Esophagus muscularis mucosa (tissue), 4 donors: ENCODE measurements at regions not wholly inside any gene's neighbourhood (a gene's known extent, or its start where the extent isn't known, plus 50 kb on each side); places are given as distances from the start of the nearest gene placed in this dataset.

Experiments used
- DNase-seq: peaks from one replicate; pipeline ENCODE4 v3.0.0-alpha.2; 2017; ENCODE audit errors: extremely low spot score
- H3K27ac ChIP-seq, 4 donors: fragments of 200-600 bp; sonication (generic); replicated peaks in 1 of 4; 1 replicate in 3 of 4; 2 replicates in 1 of 4; pipeline ENCODE4 v1.5.1; 2016 to 2019; ENCODE audit warnings: mild to moderate bottlenecking in 1 of 4
- H3K27me3 ChIP-seq, 4 donors: fragments of 200-600 bp; sonication (generic); one replicate each; pipeline versions ENCODE4 v1.5.1 to v1.6.0; 2016 to 2019
- H3K36me3 ChIP-seq, 4 donors: fragments of 200-600 bp; sonication (generic); one replicate each; pipeline ENCODE4 v1.5.1; 2016 to 2019
- H3K4me1 ChIP-seq, 4 donors: fragments of 200-600 bp; sonication (generic); one replicate each; pipeline ENCODE4 v1.5.1; 2016 to 2019
- H3K4me3 ChIP-seq, 4 donors: fragments of 200-600 bp; sonication (generic); 1 replicate in 2 of 4; 2 replicates in 2 of 4; pipeline ENCODE4 v1.5.1; 2016 to 2019; ENCODE audit warnings: mild to moderate bottlenecking in 4 of 4, moderate library complexity in 1 of 4
- H3K9me3 ChIP-seq, 4 donors: fragments of 200-600 bp; sonication (generic); 1 replicate in 3 of 4; 2 replicates in 1 of 4; pipeline ENCODE4 v1.5.1; 2016 to 2019
- CTCF ChIP-seq, 3 experiments: fragments of 200-600 bp in 2 of 3; fragments of 450-650 bp in 1 of 3; sonication (generic) in 2 of 3; IDR thresholded peaks; one replicate each; pipeline ENCODE4 v1.5.1; 2017 to 2019; ENCODE audit warnings: antibody characterized with exemption in 3 of 3, mild to moderate bottlenecking in 2 of 3, moderate library complexity in 1 of 3
- EP300 ChIP-seq: sonication (generic); formaldehyde crosslinking; IDR thresholded peaks from one replicate; pipeline ENCODE4 v1.6.1; 2017; ENCODE audit warnings: antibody characterized with exemption
- POLR2A ChIP-seq: fragments of 450-650 bp; IDR thresholded peaks from one replicate; pipeline ENCODE4 v1.6.1; 2017; ENCODE audit warnings: antibody characterized with exemption, moderate library complexity, mild to moderate bottlenecking, low read depth
- POLR2AphosphoS5 ChIP-seq, 2 donors: sonication (generic); formaldehyde crosslinking; IDR thresholded peaks; one replicate each; pipeline ENCODE4 v1.6.1; 2017; ENCODE audit warnings: antibody characterized with exemption in 2 of 2
- WGBS: methylation state at CpG from one replicate; pipeline ENCODE4 v1.1.5; 2018; 5-methylcytosine and 5-hydroxymethylcytosine counted together
- intact Hi-C: fragments of 100-400 bp; cut with DNase I; formaldehyde crosslinking; loops from one replicate; pipeline ENCODE4 v1.15.1; 2023

GRCh38 chr5:93192683-93193082, 388.3 kb downstream of the NR2F1-AS1 start:
- Histone ChIP-seq H3K4me1 (peaks cover 0 to 17% (median 8%) of the 10 kb centered on the region in 4 donors), H3K4me3 (no peak overlapping the region), H3K9me3 (no peaks in the 10 kb centered on the region), H3K27me3 (no peaks in the 10 kb centered on the region), H3K27ac (no peak overlapping the region), H3K36me3 (no peaks in the 10 kb centered on the region)
- no peak for DNase-seq
- WGBS, result 81% methylated on average over 2 of the region's 2 CpGs
- TF ChIP-seq EP300 (no peak), POLR2AphosphoS5 (IDR thresholded peaks at IDR 0.05) (no peak), CTCF (IDR thresholded peaks at IDR 0.05) (no peak), POLR2A (no peak)
- intact Hi-C loops, result no loop called here

GRCh38 chr5:93192087-93192486, 388.9 kb downstream of the NR2F1-AS1 start:
- DNase-seq, result no peak
- WGBS, result 68% methylated on average over 2 of the region's 2 CpGs
- Histone ChIP-seq H3K36me3 (no peaks in the 10 kb centered on the region), H3K27ac (no peak overlapping the region), H3K4me3 (no peak overlapping the region), H3K27me3 (no peaks in the 10 kb centered on the region), H3K9me3 (no peaks in the 10 kb centered on the region), H3K4me1 (peaks cover 0 to 17% (median 8%) of the 10 kb centered on the region in 4 donors)
- TF ChIP-seq EP300 (no peak), POLR2AphosphoS5 (IDR thresholded peaks at IDR 0.05) (no peak), CTCF (IDR thresholded peaks at IDR 0.05) (no peak), POLR2A (no peak)
- intact Hi-C loops, result no loop called here

- no peak for TF ChIP-seq POLR2A
- no peak for TF ChIP-seq EP300
- TF ChIP-seq CTCF (IDR thresholded peaks at IDR 0.05), result no peak
- TF ChIP-seq POLR2AphosphoS5 (IDR thresholded peaks at IDR 0.05), result no peak
- Histone ChIP-seq H3K27me3 (no peaks in the 10 kb centered on the region), H3K9me3 (no peaks in the 10 kb centered on the region), H3K4me1 (peaks cover 0 to 17% (median 8%) of the 10 kb centered on the region in 4 donors), H3K27ac (no peak overlapping the region), H3K36me3 (no peaks in the 10 kb centered on the region), H3K4me3 (no peak overlapping the region)
- intact Hi-C loops, result no loop called here
- WGBS, result 96% methylated on average over 11 of the region's 11 CpGs
- no peak for DNase-seq
These were observed 389.8 kb downstream of the NR2F1-AS1 start for GRCh38 chr5:93191035-93191817.

GRCh38 chr5:93189707-93190120, 391.3 kb downstream of the NR2F1-AS1 start:
- intact Hi-C loops, result no loop called here
- H3K27ac ChIP-seq, result no peak overlapping the region
- no peak for DNase-seq
- TF ChIP-seq POLR2AphosphoS5 (IDR thresholded peaks at IDR 0.05) (no peak), EP300 (no peak), POLR2A (no peak), CTCF (IDR thresholded peaks at IDR 0.05) (no peak)
- no peak overlapping the region for H3K4me3 ChIP-seq
- H3K27me3 ChIP-seq, result no peaks in the 10 kb centered on the region
- H3K9me3 ChIP-seq, result no peaks in the 10 kb centered on the region
- WGBS, result 54% methylated on average over 2 of the region's 2 CpGs
- peaks cover 0 to 17% (median 8%) of the 10 kb centered on the region in 4 donors for H3K4me1 ChIP-seq
- H3K36me3 ChIP-seq, result no peaks in the 10 kb centered on the region
